Endothelial cell of umbilical vein (primary cell): ENCODE measurements at regions not wholly inside any gene's neighbourhood (a gene's known extent, or its start where the extent isn't known, plus 50 kb on each side); places are given as distances from the start of the nearest gene placed in this dataset.

Experiments
- BruUV-seq: library from RNA; stranded (reverse); fragments of 400-500 nt; replicated peaks from 2 replicates; lab custom pipeline; 2021; lab: Mats Ljungman, UMichigan
- CTCF ChIA-PET: fragments of 300-600, 350-600 bp; sonication (Branson Sonifier 250); formaldehyde crosslinking; loops from one replicate; lab custom pipeline; 2021; ENCODE audit warnings: antibody characterized with exemption, inconsistent platforms; lab: Charles Lee
- POLR2A ChIA-PET: fragments of 300-600, 350-600 bp; sonication (Branson Sonifier 250); formaldehyde crosslinking; loops from one replicate; lab custom pipeline; 2021; ENCODE audit warnings: antibody characterized with exemption, inconsistent platforms; lab: Charles Lee
- DNase-seq: peaks from one replicate; pipeline ENCODE4 v3.0.0-alpha.2; 2011; ENCODE audit warnings: low read depth, low spot score
- FAIRE-seq: peaks from 2 replicates; lab custom pipeline; 2011; peaks lifted over from hg19 to GRCh38; lab: Jason Lieb, UNC
- H2AFZ ChIP-seq: 2 replicates; pipeline ENCODE4 v1.6.0; 2012; ENCODE audit warnings: low read depth, low read length, control low read depth, inconsistent platforms
- H3K27ac ChIP-seq: 2 replicates; pipeline ENCODE4 v1.5.1; 2011; ENCODE audit warnings: low read depth, mild to moderate bottlenecking, control low read depth, low read length, moderate library complexity; ENCODE audit not compliant: insufficient read depth
- H3K27me3 ChIP-seq, 2 experiments: 2 replicates each; pipeline versions ENCODE4 v1.6.0 to v1.6.1; 2011; ENCODE audit warnings: low read length in 2 of 2, mixed read lengths in 1 of 2; ENCODE audit not compliant: control insufficient read depth in 2 of 2, insufficient read depth in 2 of 2
- H3K36me3 ChIP-seq, 2 experiments: 2 replicates in 1 of 2; 3 replicates in 1 of 2; pipeline ENCODE4 v1.5.1; 2011; ENCODE audit warnings: low read length in 2 of 2, mild to moderate bottlenecking in 1 of 2, moderate library complexity in 1 of 2; ENCODE audit not compliant: control insufficient read depth in 2 of 2, insufficient read depth in 2 of 2; ENCODE audit errors: extremely low read depth in 1 of 2
- H3K4me1 ChIP-seq: 3 replicates; pipeline ENCODE4 v1.5.1; 2011; ENCODE audit warnings: mild to moderate bottlenecking, low read length; ENCODE audit not compliant: control insufficient read depth, insufficient read depth; ENCODE audit errors: extremely low read depth
- H3K4me2 ChIP-seq: 2 replicates; pipeline ENCODE4 v1.6.1; 2011; ENCODE audit warnings: low read length, control low read depth, mixed read lengths; ENCODE audit not compliant: insufficient read depth
- H3K4me3 ChIP-seq, 3 experiments: fragments of 200-600 bp in 1 of 3; sonication (generic), shearing (Covaris generic) in 1 of 3; replicated peaks in 1 of 3; 2 replicates each; pipeline ENCODE4 v1.5.1; 2011 to 2016; ENCODE audit warnings: control low read depth in 3 of 3, low read length in 3 of 3, mild to moderate bottlenecking in 2 of 3, inconsistent platforms in 1 of 3, low read depth in 1 of 3, moderate library complexity in 1 of 3; ENCODE audit not compliant: insufficient read depth in 1 of 3
- H3K79me2 ChIP-seq: 2 replicates; pipeline ENCODE4 v1.6.0; 2012; ENCODE audit warnings: low read length, inconsistent platforms; ENCODE audit not compliant: control insufficient read depth, insufficient read depth
- H3K9ac ChIP-seq: replicated peaks from 2 replicates; pipeline ENCODE3; 2011; ENCODE audit warnings: low read length, control low read depth; ENCODE audit not compliant: insufficient read depth; ENCODE audit errors: extremely low read depth
- H3K9me1 ChIP-seq: replicated peaks from 3 replicates; pipeline ENCODE4 v1.6.0; 2011; ENCODE audit warnings: mild to moderate bottlenecking, low read length; ENCODE audit not compliant: control insufficient read depth, insufficient read depth; ENCODE audit errors: extremely low read depth
- H3K9me3 ChIP-seq: replicated peaks from 2 replicates; pipeline ENCODE4 v1.5.1; 2012; ENCODE audit warnings: low read length, inconsistent platforms; ENCODE audit not compliant: control insufficient read depth, insufficient read depth
- H4K20me1 ChIP-seq: replicated peaks from 2 replicates; pipeline ENCODE3; 2011; ENCODE audit warnings: mild to moderate bottlenecking, low read length; ENCODE audit not compliant: control insufficient read depth, insufficient read depth; ENCODE audit errors: extremely low read depth
- CTCF ChIP-seq, 2 donors: IDR thresholded peaks; 1 replicate in 1 of 2; 2 replicates in 1 of 2; pipeline ENCODE4 v1.5.1; 2011; ENCODE audit warnings: low read length in 2 of 2, mild to moderate bottlenecking in 2 of 2, moderate library complexity in 2 of 2, control low read depth in 1 of 2, inconsistent platforms in 1 of 2, low read depth in 1 of 2; ENCODE audit not compliant: insufficient read depth in 1 of 2; ENCODE audit errors: extremely low read depth in 1 of 2
- EZH2 ChIP-seq: IDR thresholded peaks from 2 replicates; pipeline ENCODE4 v1.6.1; 2012; ENCODE audit warnings: borderline replicate concordance, low read depth, mild to moderate bottlenecking, moderate library complexity, low read length, inconsistent platforms; ENCODE audit not compliant: severe bottlenecking
- FOS ChIP-seq: IDR thresholded peaks from 2 replicates; pipeline ENCODE4 v1.6.1; 2011; ENCODE audit warnings: mild to moderate bottlenecking, low read length, moderate library complexity, borderline replicate concordance; ENCODE audit not compliant: insufficient read depth
- GATA2 ChIP-seq: IDR thresholded peaks from 2 replicates; pipeline ENCODE4 v1.7.0; 2011; ENCODE audit warnings: low read depth, mild to moderate bottlenecking, moderate library complexity, mixed read lengths, low read length; ENCODE audit not compliant: insufficient read length, insufficient read depth
- JUN ChIP-seq: IDR thresholded peaks from 2 replicates; pipeline ENCODE4 v1.6.1; 2011; ENCODE audit warnings: borderline replicate concordance, low read depth; ENCODE audit not compliant: insufficient read length, insufficient read depth
- MYC ChIP-seq: IDR thresholded peaks from one replicate; pipeline ENCODE4 v1.6.1; 2011; ENCODE audit warnings: mild to moderate bottlenecking, low read depth, low read length
- POLR2A ChIP-seq: IDR thresholded peaks from 2 replicates; pipeline ENCODE4 v1.6.1; 2012; ENCODE audit warnings: low read depth, mild to moderate bottlenecking, control low read depth, low read length
- POLR2AphosphoS5 ChIP-seq: IDR thresholded peaks from 2 replicates; pipeline ENCODE4 v1.6.1; 2012; ENCODE audit warnings: low read depth, mild to moderate bottlenecking, control low read depth, low read length, moderate library complexity; ENCODE audit not compliant: insufficient read depth
- dilution Hi-C: fragments of 300-500 bp; cut with MboI; formaldehyde crosslinking; loops from one replicate; pipeline ENCODE4 v1.15.0; 2019; ENCODE audit warnings: low sequenced_read_pairs; ENCODE audit not compliant: extremely low pct_ligation_motif_present
- intact Hi-C: fragments of 100-400 bp; cut with micrococcal nuclease; formaldehyde crosslinking; loops from one replicate; pipeline ENCODE4 v1.10.0; 2022
- TF ChIP-seq, protein P1 (sequence below): IDR thresholded peaks from 2 replicates; pipeline ENCODE4 v1.6.1; 2011; ENCODE audit not compliant: insufficient read depth, insufficient read length

DNA sequence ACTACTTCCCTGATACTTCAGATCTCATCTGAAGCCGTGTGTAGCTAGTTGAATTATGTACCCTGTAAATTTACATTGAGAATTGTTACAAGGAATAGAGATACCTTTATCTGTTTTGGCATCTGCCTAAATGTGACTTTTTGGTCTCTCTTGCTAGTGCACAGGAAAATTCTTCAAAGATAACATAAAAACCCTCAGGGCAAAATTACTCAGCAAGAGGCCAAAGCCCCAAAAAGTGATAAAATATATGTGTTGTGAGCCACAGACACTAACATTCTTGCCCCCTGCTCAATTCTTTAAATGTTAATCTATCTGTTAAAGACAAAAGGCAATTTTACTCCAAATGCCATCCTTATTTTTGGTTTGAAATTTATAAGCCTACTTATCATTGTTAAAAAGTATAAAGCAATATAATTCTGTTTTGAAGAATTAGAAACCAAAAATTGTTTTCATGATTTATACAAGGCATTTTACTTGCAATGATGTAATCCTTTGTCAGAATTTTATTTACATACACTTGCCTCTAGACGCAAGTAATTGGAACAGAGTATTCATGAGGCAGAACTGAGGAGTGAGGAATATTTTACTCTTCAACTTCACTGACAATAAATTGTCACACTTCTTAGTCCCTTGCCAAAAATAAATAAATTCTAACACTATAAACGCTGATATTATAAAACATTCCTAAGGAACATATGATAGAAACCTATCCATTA, 186.2 kb downstream of the EPM2A start:
- BruUV-seq: no TSS peak
- FAIRE-seq (no peak), DNase-seq (no peak)
- Histone ChIP-seq H3K4me2 (no peak overlapping the region), H3K36me3 (no peaks in the 10 kb centered on the region), H2AFZ (no peak overlapping the region), H3K9me1 (no peaks in the 10 kb centered on the region), H3K9ac (no peak overlapping the region), H3K4me3 (no peak overlapping the region), H3K4me1 (no peaks in the 10 kb centered on the region), H3K9me3 (no peaks in the 10 kb centered on the region), H3K27me3 (peaks cover 0 to 2% of the 10 kb centered on the region in 2 experiments), H3K79me2 (no peaks in the 10 kb centered on the region), H4K20me1 (no peaks in the 10 kb centered on the region), H3K27ac (no peak overlapping the region)
- CTCF ChIA-PET: no interaction called here
- intact Hi-C loops: no loop called here
- dilution Hi-C loops: no loop called here
- POLR2A ChIA-PET: no interaction called here
- TF ChIP-seq GATA2 (no peak), POLR2A (no peak), MYC (no peak), POLR2AphosphoS5 (no peak), EZH2 (no peak), JUN (no peak), FOS (no peak), CTCF (IDR thresholded peaks at IDR 0.05; ENCODE audit: extremely low read depth in 1 of 2, insufficient read depth in 1 of 2, low read depth in 1 of 2, low read length in 2 of 2) (no peak)
- TF ChIP-seq, protein P1, sequence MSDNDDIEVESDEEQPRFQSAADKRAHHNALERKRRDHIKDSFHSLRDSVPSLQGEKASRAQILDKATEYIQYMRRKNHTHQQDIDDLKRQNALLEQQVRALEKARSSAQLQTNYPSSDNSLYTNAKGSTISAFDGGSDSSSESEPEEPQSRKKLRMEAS: no peak
